ENCODE measurements at regions not wholly inside any gene's neighbourhood (a gene's known extent, or its start where the extent isn't known, plus 50 kb on each side); places are given as distances from the start of the nearest gene placed in this dataset.

GRCh38 chr6:84605298-84605697 is 159.1 kb downstream of the TBX18 start:
- no peaks in the 10 kb centered on the region for H3K27me3 ChIP-seq (ENCODE audit: insufficient read depth, low read length)
- TF ChIP-seq EZH2 (IDR thresholded peaks at IDR 0.05; ENCODE audit: borderline replicate concordance, low read length) (no peak), CTCF (IDR thresholded peaks at IDR 0.05; ENCODE audit: low read length) (no peak)
- no peaks in the 10 kb centered on the region for H3K79me2 ChIP-seq (ENCODE audit: insufficient read depth, low read length)
- no peak overlapping the region for H3K4me3 ChIP-seq (ENCODE audit: low read depth, low read length, poor library complexity, severe bottlenecking)
- H3K4me1 ChIP-seq (ENCODE audit: insufficient read depth, low read length, severe bottlenecking): no peaks in the 10 kb centered on the region
- H3K9ac ChIP-seq (ENCODE audit: low read length): no peak overlapping the region
- H3K4me2 ChIP-seq (ENCODE audit: low read length): no peak overlapping the region
- H4K20me1 ChIP-seq (ENCODE audit: insufficient read depth, low read length): no peaks in the 10 kb centered on the region
- H2AFZ ChIP-seq (ENCODE audit: low read length): no peak overlapping the region
- H3K9me2 ChIP-seq (ENCODE audit: low read depth, low read length): no peaks in the 10 kb centered on the region
- no peaks in the 10 kb centered on the region for H3K9me3 ChIP-seq (ENCODE audit: low read length)
- H3K27ac ChIP-seq (ENCODE audit: low read depth, low read length, poor library complexity, severe bottlenecking): no peak overlapping the region
- no peaks in the 10 kb centered on the region for H3F3A ChIP-seq (ENCODE audit: insufficient read depth, low read length)
- H3K36me3 ChIP-seq (ENCODE audit: insufficient read depth, low read length): no peaks in the 10 kb centered on the region

GRCh38 chr6:84601366-84601765 is 163.0 kb downstream of the TBX18 start:
- no peak overlapping the region for H3K9ac ChIP-seq (ENCODE audit: low read length)
- H3K4me1 ChIP-seq (ENCODE audit: insufficient read depth, low read length, severe bottlenecking): no peaks in the 10 kb centered on the region
- no peak overlapping the region for H3K4me2 ChIP-seq (ENCODE audit: low read length)
- H3F3A ChIP-seq (ENCODE audit: insufficient read depth, low read length): no peaks in the 10 kb centered on the region
- no peak for TF ChIP-seq CTCF (IDR thresholded peaks at IDR 0.05; ENCODE audit: low read length)
- no peak for TF ChIP-seq EZH2 (IDR thresholded peaks at IDR 0.05; ENCODE audit: borderline replicate concordance, low read length)
- H3K4me3 ChIP-seq (ENCODE audit: low read depth, low read length, poor library complexity, severe bottlenecking): no peak overlapping the region
- H2AFZ ChIP-seq (ENCODE audit: low read length): no peak overlapping the region
- no peaks in the 10 kb centered on the region for H4K20me1 ChIP-seq (ENCODE audit: insufficient read depth, low read length)
- no peaks in the 10 kb centered on the region for H3K27me3 ChIP-seq (ENCODE audit: insufficient read depth, low read length)
- no peaks in the 10 kb centered on the region for H3K36me3 ChIP-seq (ENCODE audit: insufficient read depth, low read length)
- H3K27ac ChIP-seq (ENCODE audit: low read depth, low read length, poor library complexity, severe bottlenecking): no peak overlapping the region
- H3K79me2 ChIP-seq (ENCODE audit: insufficient read depth, low read length): no peaks in the 10 kb centered on the region
- no peaks in the 10 kb centered on the region for H3K9me3 ChIP-seq (ENCODE audit: low read length)
- no peaks in the 10 kb centered on the region for H3K9me2 ChIP-seq (ENCODE audit: low read depth, low read length)

DNA sequence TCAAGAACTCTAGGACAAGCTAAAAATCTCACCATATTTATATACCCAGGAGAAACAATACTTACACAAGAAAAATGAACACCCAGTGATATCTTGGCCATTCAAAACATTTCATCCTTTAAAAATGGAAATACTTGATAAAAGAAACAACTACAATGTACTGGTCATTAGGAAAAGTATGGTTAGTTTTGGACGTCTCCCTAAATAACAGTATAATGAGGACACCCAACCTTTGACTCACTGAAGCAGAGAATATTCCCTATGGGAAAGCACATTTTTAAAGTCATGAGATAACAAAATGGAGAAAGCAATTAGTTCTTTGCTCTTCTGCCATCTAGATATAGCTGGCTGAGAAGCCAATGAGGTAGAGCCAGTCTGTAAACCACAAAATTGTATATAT is 164.4 kb downstream of the TBX18 start:
- Histone ChIP-seq H3K4me1 (ENCODE audit: insufficient read depth, low read length, severe bottlenecking) (no peaks in the 10 kb centered on the region), H3K4me2 (ENCODE audit: low read length) (no peak overlapping the region), H3K79me2 (ENCODE audit: insufficient read depth, low read length) (no peaks in the 10 kb centered on the region), H3K4me3 (ENCODE audit: low read depth, low read length, poor library complexity, severe bottlenecking) (no peak overlapping the region), H3K27ac (ENCODE audit: low read depth, low read length, poor library complexity, severe bottlenecking) (no peak overlapping the region), H3K9ac (ENCODE audit: low read length) (no peak overlapping the region), H3K27me3 (ENCODE audit: insufficient read depth, low read length) (no peaks in the 10 kb centered on the region), H3K36me3 (ENCODE audit: insufficient read depth, low read length) (no peaks in the 10 kb centered on the region), H2AFZ (ENCODE audit: low read length) (no peak overlapping the region), H3K9me3 (ENCODE audit: low read length) (no peaks in the 10 kb centered on the region), H4K20me1 (ENCODE audit: insufficient read depth, low read length) (no peaks in the 10 kb centered on the region), H3F3A (ENCODE audit: insufficient read depth, low read length) (no peaks in the 10 kb centered on the region), H3K9me2 (ENCODE audit: low read depth, low read length) (no peaks in the 10 kb centered on the region)
- no peak for TF ChIP-seq CTCF (IDR thresholded peaks at IDR 0.05; ENCODE audit: low read length)
- no peak for TF ChIP-seq EZH2 (IDR thresholded peaks at IDR 0.05; ENCODE audit: borderline replicate concordance, low read length)
